H1 (cell line): ENCODE measurements at regions not wholly inside any gene's neighbourhood (a gene's known extent, or its start where the extent isn't known, plus 50 kb on each side); places are given as distances from the start of the nearest gene placed in this dataset.

Experiments
- CTCF ChIA-PET: fragments of 300-600 bp; sonication (Branson Sonifier 250); formaldehyde crosslinking; loops from one replicate; lab custom pipeline; 2021; ENCODE audit not compliant: partially characterized antibody; lab: Charles Lee
- POLR2A ChIA-PET: fragments of 300-600 bp; sonication (Branson Sonifier 250); formaldehyde crosslinking; loops from one replicate; lab custom pipeline; 2021; ENCODE audit warnings: inconsistent platforms; ENCODE audit not compliant: partially characterized antibody; lab: Charles Lee
- DNase-seq, 2 experiments: peaks; one replicate each; pipeline versions ENCODE4 v3.0.0 to v3.0.0-alpha.2; 2010 to 2022; ENCODE audit warnings: low spot score in 2 of 2, low read depth in 1 of 2, mixed read lengths in 1 of 2
- FAIRE-seq: peaks from 2 replicates; lab custom pipeline; 2011; peaks lifted over from hg19 to GRCh38; lab: Jason Lieb, UNC
- H2AFZ ChIP-seq: 2 replicates; pipeline ENCODE4 v1.8.1; 2012; ENCODE audit warnings: low read length, inconsistent platforms
- H2AK5ac ChIP-seq: 2 replicates; pipeline ENCODE4 v1.6.1; 2013; ENCODE audit warnings: low read depth, low read length
- H2BK120ac ChIP-seq: replicated peaks from 2 replicates; pipeline ENCODE3; 2013; ENCODE audit warnings: low read depth, low read length, inconsistent platforms
- H2BK12ac ChIP-seq: 2 replicates; pipeline ENCODE4 v1.6.1; 2013; ENCODE audit warnings: low read depth, low read length
- H2BK15ac ChIP-seq: 2 replicates; pipeline ENCODE4 v1.6.1; 2013; ENCODE audit warnings: low read length
- H2BK20ac ChIP-seq: 2 replicates; pipeline ENCODE4 v1.6.1; 2013; ENCODE audit warnings: low read length
- H2BK5ac ChIP-seq: 2 replicates; pipeline ENCODE4 v1.6.1; 2013; ENCODE audit warnings: low read depth, low read length
- H3K14ac ChIP-seq: 2 replicates; pipeline ENCODE4 v1.6.1; 2013; ENCODE audit warnings: inconsistent platforms; ENCODE audit not compliant: insufficient read length
- H3K18ac ChIP-seq: 2 replicates; pipeline ENCODE4 v1.6.1; 2013; ENCODE audit warnings: low read length; ENCODE audit errors: extremely low read depth
- H3K23ac ChIP-seq: 2 replicates; pipeline ENCODE4 v1.6.1; 2013; ENCODE audit warnings: inconsistent platforms; ENCODE audit not compliant: insufficient read length
- H3K23me2 ChIP-seq: 2 replicates; pipeline ENCODE4 v1.6.1; 2013; ENCODE audit warnings: low read depth, low read length
- H3K27ac ChIP-seq: 2 replicates; pipeline ENCODE4 v1.6.1; 2011; ENCODE audit warnings: low read depth, low read length, inconsistent platforms
- H3K27me3 ChIP-seq, 4 experiments: replicated peaks in 1 of 4; 1 replicate in 1 of 4; 2 replicates in 3 of 4; pipeline versions ENCODE4 v1.6.1 to v1.8.1; 2011 to 2013; ENCODE audit warnings: low read length in 3 of 4, mild to moderate bottlenecking in 3 of 4, inconsistent platforms in 2 of 4, mixed read lengths in 2 of 4, moderate library complexity in 1 of 4; ENCODE audit not compliant: control insufficient read depth in 3 of 4, insufficient read depth in 3 of 4; ENCODE audit errors: extremely low read depth in 1 of 4
- H3K36me3 ChIP-seq, 4 experiments: 2 replicates each; pipeline versions ENCODE4 v1.6.1 to v1.8.1; 2011 to 2013; ENCODE audit warnings: mild to moderate bottlenecking in 4 of 4, low read length in 3 of 4, moderate library complexity in 2 of 4, control low read depth in 1 of 4, inconsistent platforms in 1 of 4; ENCODE audit not compliant: insufficient read depth in 4 of 4, control insufficient read depth in 2 of 4
- H3K4ac ChIP-seq: replicated peaks from 2 replicates; pipeline ENCODE3; 2013; ENCODE audit warnings: low read length, low read depth, mixed read lengths, inconsistent platforms; ENCODE audit not compliant: insufficient read length
- H3K4me1 ChIP-seq, 4 experiments: replicated peaks in 1 of 4; 1 replicate in 1 of 4; 2 replicates in 3 of 4; pipeline versions ENCODE4 v1.6.1 to v1.8.1; 2011 to 2013; ENCODE audit warnings: low read length in 3 of 4, inconsistent platforms in 2 of 4, mixed read lengths in 1 of 4; ENCODE audit not compliant: insufficient read depth in 4 of 4, control insufficient read depth in 3 of 4
- H3K4me2 ChIP-seq, 2 experiments: 2 replicates each; pipeline versions ENCODE4 v1.6.1 to v1.8.1; 2011 to 2013; ENCODE audit warnings: low read depth in 2 of 2, low read length in 2 of 2, control low read depth in 1 of 2, inconsistent platforms in 1 of 2, mild to moderate bottlenecking in 1 of 2; ENCODE audit not compliant: insufficient read depth in 1 of 2
- H3K4me3 ChIP-seq, 4 experiments: fragments of 200-600, 300-600 bp in 1 of 4; sonication (generic), shearing (Covaris generic), sonication (Bioruptor Twin) in 1 of 4; 2 replicates each; pipeline versions ENCODE4 v1.5.1 to v1.8.1; 2011 to 2016; ENCODE audit warnings: low read length in 4 of 4, low read depth in 3 of 4, control low read depth in 2 of 4, inconsistent platforms in 2 of 4, mild to moderate bottlenecking in 2 of 4, mixed read lengths in 1 of 4, moderate library complexity in 1 of 4; ENCODE audit not compliant: insufficient read depth in 2 of 4; ENCODE audit errors: extremely low read depth in 1 of 4
- H3K56ac ChIP-seq: replicated peaks from 2 replicates; pipeline ENCODE3; 2013; ENCODE audit warnings: low read depth, mild to moderate bottlenecking, mixed read lengths, low read length, inconsistent platforms; ENCODE audit not compliant: insufficient read length
- H3K79me1 ChIP-seq: 2 replicates; pipeline ENCODE4 v1.6.1; 2013; ENCODE audit warnings: low read depth, low read length, control low read depth
- H3K79me2 ChIP-seq, 2 experiments: 2 replicates each; pipeline versions ENCODE4 v1.6.1 to v1.8.1; 2012 to 2013; ENCODE audit warnings: low read length in 2 of 2, mild to moderate bottlenecking in 2 of 2, inconsistent platforms in 1 of 2; ENCODE audit not compliant: insufficient read depth in 2 of 2, control insufficient read depth in 1 of 2
- H3K9ac ChIP-seq, 4 experiments: replicated peaks in 1 of 4; 1 replicate in 1 of 4; 2 replicates in 3 of 4; pipeline versions ENCODE4 v1.6.1 to v1.8.1; 2011 to 2013; ENCODE audit warnings: low read depth in 3 of 4, low read length in 3 of 4, control low read depth in 2 of 4, mild to moderate bottlenecking in 2 of 4, moderate library complexity in 2 of 4, inconsistent platforms in 1 of 4; ENCODE audit errors: extremely low read depth in 1 of 4
- H3K9me3 ChIP-seq, 2 experiments: 2 replicates each; pipeline versions ENCODE4 v1.6.1 to v1.8.1; 2012 to 2013; ENCODE audit warnings: mild to moderate bottlenecking in 2 of 2, moderate library complexity in 2 of 2, control low read depth in 1 of 2, inconsistent platforms in 1 of 2, low read depth in 1 of 2, low read length in 1 of 2, mixed read lengths in 1 of 2; ENCODE audit not compliant: insufficient read depth in 2 of 2
- H4K20me1 ChIP-seq, 2 experiments: replicated peaks in 1 of 2; 2 replicates each; pipeline versions ENCODE3 to v1.8.1; 2011 to 2013; ENCODE audit warnings: inconsistent platforms in 2 of 2, low read length in 2 of 2, mild to moderate bottlenecking in 1 of 2; ENCODE audit not compliant: insufficient read depth in 2 of 2, control insufficient read depth in 1 of 2
- H4K5ac ChIP-seq: 2 replicates; pipeline ENCODE4 v1.6.1; 2013; ENCODE audit warnings: low read length, low read depth, mixed read lengths, inconsistent platforms; ENCODE audit not compliant: insufficient read length
- H4K8ac ChIP-seq: 2 replicates; pipeline ENCODE4 v1.8.0; 2013; ENCODE audit warnings: mild to moderate bottlenecking, moderate library complexity, low read length, inconsistent platforms; ENCODE audit not compliant: insufficient read depth; ENCODE audit errors: extremely low read depth
- H4K91ac ChIP-seq: replicated peaks from 2 replicates; pipeline ENCODE3; 2013; ENCODE audit warnings: low read length, mixed read lengths, inconsistent platforms; ENCODE audit not compliant: insufficient read length
- BCL11A ChIP-seq, 2 experiments: IDR thresholded peaks; one replicate each; pipeline ENCODE4 v1.6.1; 2011; ENCODE audit warnings: low read depth in 2 of 2, low read length in 2 of 2, mild to moderate bottlenecking in 2 of 2
- CBX5 ChIP-seq: fragments of 300-800, 300-1000 bp; sonication (generic); IDR thresholded peaks from 2 replicates; pipeline ENCODE4 v1.7.1; 2016; ENCODE audit warnings: antibody characterized with exemption, low read length, low read depth
- CBX8 ChIP-seq: fragments of 300-800, 300-1000 bp; sonication (generic); IDR thresholded peaks from 2 replicates; pipeline ENCODE4 v1.7.1; 2016; ENCODE audit warnings: low read depth, low read length, borderline replicate concordance
- GTF2F1 ChIP-seq: IDR thresholded peaks from 2 replicates; pipeline ENCODE4 v1.6.1; 2012; ENCODE audit warnings: low read depth, low read length, improper control_type of control experiment, borderline replicate concordance
- MAFK ChIP-seq: IDR thresholded peaks from 2 replicates; pipeline ENCODE4 v1.6.1; 2012; ENCODE audit warnings: low read depth, mild to moderate bottlenecking, improper control_type of control experiment, low read length
- POLR2A ChIP-seq, 2 experiments: IDR thresholded peaks; 1 replicate in 1 of 2; 2 replicates in 1 of 2; pipeline ENCODE4 v1.6.1; 2011; ENCODE audit warnings: low read depth in 2 of 2, low read length in 2 of 2, mild to moderate bottlenecking in 2 of 2; ENCODE audit errors: control extremely low read depth in 1 of 2
- POU5F1 ChIP-seq: IDR thresholded peaks from 2 replicates; pipeline ENCODE4 v1.6.1; 2011; ENCODE audit warnings: low read depth, mild to moderate bottlenecking, low read length, moderate library complexity
- RAD21 ChIP-seq, 2 experiments: IDR thresholded peaks in 1 of 2; conservative IDR thresholded peaks in 1 of 2; 2 replicates each; pipeline ENCODE4 v1.6.1; 2011; ENCODE audit warnings: low read depth in 2 of 2, low read length in 2 of 2, improper control_type of control experiment in 1 of 2, inconsistent platforms in 1 of 2, mild to moderate bottlenecking in 1 of 2, moderate library complexity in 1 of 2
- RFX5 ChIP-seq: IDR thresholded peaks from 2 replicates; pipeline ENCODE4 v1.6.1; 2011; ENCODE audit warnings: low read depth, low read length, improper control_type of control experiment, borderline replicate concordance
- USF2 ChIP-seq: IDR thresholded peaks from 2 replicates; pipeline ENCODE4 v1.6.1; 2011; ENCODE audit warnings: low read length, improper control_type of control experiment
- WGBS, 2 experiments: shearing (Covaris generic) in 1 of 2; methylation state at CpG; one replicate each; pipeline versions ENCODE4 v1.1.6 to v1.1.7; 2013 to 2015; ENCODE audit warnings: low lambda C conversion rate in 2 of 2, mixed read lengths in 2 of 2, inconsistent platforms in 1 of 2, low coverage in 1 of 2, missing lambda C conversion rate in 1 of 2; ENCODE audit not compliant: insufficient replicate concordance in 2 of 2, insufficient coverage in 1 of 2, insufficient read length in 1 of 2; ENCODE audit errors: extremely low coverage in 1 of 2, missing lambda C conversion rate in 1 of 2; 5-methylcytosine and 5-hydroxymethylcytosine counted together
- TF ChIP-seq, protein P1 (sequence below), 3 experiments: IDR thresholded peaks; 1 replicate in 2 of 3; 2 replicates in 1 of 3; pipeline versions ENCODE4 v1.5.1 to v1.6.1; 2011; ENCODE audit warnings: low read length in 3 of 3, mild to moderate bottlenecking in 3 of 3, inconsistent platforms in 2 of 3, low read depth in 1 of 3, moderate library complexity in 1 of 3; ENCODE audit not compliant: insufficient read depth in 1 of 3; ENCODE audit errors: control extremely low read depth in 1 of 3

GRCh38 chr11:33605703-33606102 is 94.9 kb downstream of the C11orf91 start:
- H3K27ac ChIP-seq = no peak overlapping the region
- DNase-seq (no peak), FAIRE-seq (no peak)
- no peak overlapping the region for H2BK5ac ChIP-seq
- H3K56ac ChIP-seq = no peak overlapping the region
- H3K14ac ChIP-seq = no peak overlapping the region
- no peaks in the 10 kb centered on the region for H3K36me3 ChIP-seq
- 93% methylated on average over 3 of the region's 3 CpGs; no CpG with 5 or more reads in 1 of the 2 experiments for WGBS, 2 experiments
- H3K18ac ChIP-seq = no peak overlapping the region
- H3K4me3 ChIP-seq = no peak overlapping the region
- no peaks in the 10 kb centered on the region for H3K79me1 ChIP-seq
- H2AK5ac ChIP-seq = no peak overlapping the region
- no peak overlapping the region for H4K91ac ChIP-seq
- no peak overlapping the region for H2BK12ac ChIP-seq
- H3K23ac ChIP-seq = no peak overlapping the region
- no peak overlapping the region for H3K9ac ChIP-seq
- POLR2A ChIA-PET = no interaction called here
- H4K20me1 ChIP-seq = no peaks in the 10 kb centered on the region
- no peak overlapping the region for H3K4me2 ChIP-seq
- H3K9me3 ChIP-seq = no peaks in the 10 kb centered on the region
- H4K5ac ChIP-seq = no peak overlapping the region
- H3K23me2 ChIP-seq = no peaks in the 10 kb centered on the region
- no peaks in the 10 kb centered on the region for H3K27me3 ChIP-seq
- H3K4ac ChIP-seq = no peak overlapping the region
- no peak overlapping the region for H2BK15ac ChIP-seq
- H2BK120ac ChIP-seq = no peak overlapping the region
- no peak overlapping the region for H4K8ac ChIP-seq
- H3K4me1 ChIP-seq = no peaks in the 10 kb centered on the region
- H2AFZ ChIP-seq = no peak overlapping the region
- no peak overlapping the region for H2BK20ac ChIP-seq
- CTCF ChIA-PET = interaction anchor here (1.0 kb wide), 1 partner anchor 78 kb away, joined by 3 read pairs; no protein-coding TSS in a partner anchor
- no peaks in the 10 kb centered on the region for H3K79me2 ChIP-seq
- TF ChIP-seq POLR2A (IDR thresholded peaks at IDR 0.05; ENCODE audit: control extremely low read depth in 1 of 2, low read depth in 2 of 2, low read length in 2 of 2) (no peak), POU5F1 (no peak), CBX8 (no peak), USF2 (no peak), CBX5 (no peak), BCL11A (IDR thresholded peaks at IDR 0.05; ENCODE audit: low read depth in 2 of 2, low read length in 2 of 2) (no peak), MAFK (no peak), RFX5 (no peak), GTF2F1 (no peak), RAD21 (IDR thresholded peaks at IDR 0.05 in 1 of 2, conservative IDR thresholded peaks at IDR 0.05 in 1 of 2; ENCODE audit: low read depth in 2 of 2, low read length in 2 of 2) (no peak)
- TF ChIP-seq, protein P1, sequence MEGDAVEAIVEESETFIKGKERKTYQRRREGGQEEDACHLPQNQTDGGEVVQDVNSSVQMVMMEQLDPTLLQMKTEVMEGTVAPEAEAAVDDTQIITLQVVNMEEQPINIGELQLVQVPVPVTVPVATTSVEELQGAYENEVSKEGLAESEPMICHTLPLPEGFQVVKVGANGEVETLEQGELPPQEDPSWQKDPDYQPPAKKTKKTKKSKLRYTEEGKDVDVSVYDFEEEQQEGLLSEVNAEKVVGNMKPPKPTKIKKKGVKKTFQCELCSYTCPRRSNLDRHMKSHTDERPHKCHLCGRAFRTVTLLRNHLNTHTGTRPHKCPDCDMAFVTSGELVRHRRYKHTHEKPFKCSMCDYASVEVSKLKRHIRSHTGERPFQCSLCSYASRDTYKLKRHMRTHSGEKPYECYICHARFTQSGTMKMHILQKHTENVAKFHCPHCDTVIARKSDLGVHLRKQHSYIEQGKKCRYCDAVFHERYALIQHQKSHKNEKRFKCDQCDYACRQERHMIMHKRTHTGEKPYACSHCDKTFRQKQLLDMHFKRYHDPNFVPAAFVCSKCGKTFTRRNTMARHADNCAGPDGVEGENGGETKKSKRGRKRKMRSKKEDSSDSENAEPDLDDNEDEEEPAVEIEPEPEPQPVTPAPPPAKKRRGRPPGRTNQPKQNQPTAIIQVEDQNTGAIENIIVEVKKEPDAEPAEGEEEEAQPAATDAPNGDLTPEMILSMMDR (IDR thresholded peaks at IDR 0.05; ENCODE audit: control extremely low read depth in 1 of 3, insufficient read depth in 1 of 3, low read depth in 1 of 3, low read length in 3 of 3) = no peak
